ENCODE measurements at regions not wholly inside any gene's neighbourhood (a gene's known extent, or its start where the extent isn't known, plus 50 kb on each side); places are given as distances from the start of the nearest gene placed in this dataset.

DNA sequence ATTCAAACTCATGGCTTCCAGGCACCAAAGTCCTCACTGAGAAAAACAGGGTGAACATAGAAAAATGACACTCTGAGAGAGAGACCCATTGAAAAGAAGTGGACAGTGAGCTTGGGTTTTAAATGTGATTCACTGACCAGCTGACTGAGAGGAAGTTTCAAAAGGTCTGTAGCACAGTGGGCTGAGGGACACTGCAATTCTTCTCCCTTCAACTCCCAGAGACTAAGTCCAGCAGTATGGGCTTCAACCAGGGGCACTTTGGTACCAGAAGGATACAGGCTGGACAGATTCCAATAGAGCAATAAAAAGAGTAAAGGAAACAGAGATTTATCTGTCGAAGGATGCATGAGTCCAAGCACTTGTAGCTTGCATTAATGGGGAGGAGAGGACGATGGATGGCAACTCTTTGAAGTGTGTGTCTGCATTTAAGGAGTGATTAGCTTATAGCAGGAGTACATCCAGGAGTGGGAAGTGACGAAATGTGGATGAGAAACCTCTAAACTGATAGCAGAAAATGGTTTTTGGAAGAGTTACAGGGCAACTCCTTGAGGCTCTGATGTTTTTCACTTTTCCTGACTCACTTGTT lies 117.0 kb upstream of the ANKRD55 start:
- DNase-seq, result no peak
- ChIA-PET POLR2A (interaction anchor here (1.9 kb wide), 1 partner anchor 21 kb away, joined by 10 read pairs; no protein-coding TSS in a partner anchor), CTCF (no interaction called here)
- Mint-ChIP-seq H3K4me3 (no peak overlapping the region), H3K27ac (no peak overlapping the region), H3K36me3 (peaks cover 6% of the 10 kb centered on the region), H3K4me1 (ENCODE audit: low read depth) (peaks cover 36% of the 10 kb centered on the region), H3K27me3 (no peaks in the 10 kb centered on the region), H3K9me3 (peaks cover 9% of the 10 kb centered on the region)
- intact Hi-C loops (cut with micrococcal nuclease), result no loop called here

- H3K36me3 Mint-ChIP-seq, result peaks cover 6% of the 10 kb centered on the region
- intact Hi-C loops (cut with micrococcal nuclease), result no loop called here
- peaks cover 9% of the 10 kb centered on the region for H3K9me3 Mint-ChIP-seq
- peaks cover 33% of the 10 kb centered on the region for H3K4me1 Mint-ChIP-seq (ENCODE audit: low read depth)
- no peaks in the 10 kb centered on the region for H3K27me3 Mint-ChIP-seq
- no peak overlapping the region for H3K27ac Mint-ChIP-seq
- H3K4me3 Mint-ChIP-seq, result no peak overlapping the region
- ChIA-PET POLR2A (no interaction called here), CTCF (no interaction called here)
- no peak for DNase-seq
Measured at GRCh38 chr5:56349461-56349860, 116.3 kb upstream of the ANKRD55 start.

- Mint-ChIP-seq H3K27me3 (no peaks in the 10 kb centered on the region), H3K36me3 (peaks cover 6% of the 10 kb centered on the region), H3K4me1 (ENCODE audit: low read depth) (peaks cover 30% of the 10 kb centered on the region), H3K27ac (no peak overlapping the region), H3K9me3 (peaks cover 9% of the 10 kb centered on the region), H3K4me3 (no peak overlapping the region)
- no peak for DNase-seq
- ChIA-PET CTCF (no interaction called here), POLR2A (no interaction called here)
- intact Hi-C loops (cut with micrococcal nuclease), result no loop called here
Measured at GRCh38 chr5:56346741-56347535, 113.8 kb upstream of the ANKRD55 start.

GRCh38 chr5:56346044-56346710 lies 113.0 kb upstream of the ANKRD55 start:
- H3K4me1 Mint-ChIP-seq (ENCODE audit: low read depth), result peaks cover 30% of the 10 kb centered on the region
- no peaks in the 10 kb centered on the region for H3K27me3 Mint-ChIP-seq
- no peak overlapping the region for H3K4me3 Mint-ChIP-seq
- H3K36me3 Mint-ChIP-seq, result peaks cover 6% of the 10 kb centered on the region
- peaks cover 9% of the 10 kb centered on the region for H3K9me3 Mint-ChIP-seq
- POLR2A ChIA-PET, result no interaction called here
- CTCF ChIA-PET, result no interaction called here
- no peak for DNase-seq
- intact Hi-C loops (cut with micrococcal nuclease), result no loop called here
- no peak overlapping the region for H3K27ac Mint-ChIP-seq

DNA sequence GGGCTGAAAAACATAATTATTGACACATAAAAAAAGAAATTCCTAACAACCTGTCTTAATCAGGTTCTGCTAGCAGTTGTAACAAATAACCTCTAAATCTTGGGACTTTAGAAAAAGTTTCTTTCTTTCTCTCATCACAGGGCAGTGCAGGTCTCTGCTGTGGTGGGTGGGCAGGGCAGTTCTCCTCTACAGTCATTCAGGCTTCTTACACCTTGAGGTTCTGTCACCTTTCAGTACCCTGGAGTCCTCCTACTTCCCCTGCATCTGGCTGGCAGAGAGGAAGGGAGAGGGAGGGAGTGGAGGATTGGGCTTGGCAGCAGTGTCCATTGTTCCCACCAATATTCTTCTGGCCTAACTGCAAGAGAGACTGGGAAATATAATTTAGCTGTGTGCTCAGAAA lies 112.2 kb upstream of the ANKRD55 start:
- POLR2A ChIA-PET, result no interaction called here
- DNase-seq, result no peak
- CTCF ChIA-PET, result interaction anchor here (1.0 kb wide), 1 partner anchor 409 kb away, joined by 4 read pairs; no protein-coding TSS in a partner anchor
- Mint-ChIP-seq H3K4me3 (no peak overlapping the region), H3K36me3 (peaks cover 6% of the 10 kb centered on the region), H3K27ac (no peak overlapping the region), H3K9me3 (peaks cover 9% of the 10 kb centered on the region), H3K4me1 (ENCODE audit: low read depth) (peaks cover 23% of the 10 kb centered on the region), H3K27me3 (no peaks in the 10 kb centered on the region)
- intact Hi-C loops (cut with micrococcal nuclease), result no loop called here

DNA sequence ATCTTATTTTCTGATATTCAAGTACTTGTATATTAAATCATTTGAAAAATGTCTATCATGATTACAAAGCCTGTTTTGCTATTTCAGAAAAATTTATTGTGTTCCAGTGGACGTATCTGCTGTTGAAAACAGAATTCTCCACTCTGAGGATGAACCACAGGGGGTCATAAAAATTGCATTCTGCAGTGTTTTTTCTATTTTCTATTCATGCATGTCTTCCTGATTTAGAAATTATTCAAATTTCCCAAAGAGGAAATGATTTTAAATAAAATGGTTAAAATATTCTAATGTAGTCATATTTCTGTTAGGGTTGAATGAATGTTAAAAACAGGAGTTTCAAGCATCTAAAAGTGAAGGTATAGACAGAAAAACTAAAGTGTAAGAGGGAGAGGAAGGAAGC lies 111.5 kb upstream of the ANKRD55 start:
- peaks cover 6% of the 10 kb centered on the region for H3K36me3 Mint-ChIP-seq
- POLR2A ChIA-PET, result no interaction called here

GRCh38 chr5:56343988-56344387 lies 110.9 kb upstream of the ANKRD55 start:
- no peak for DNase-seq
- ChIA-PET POLR2A (no interaction called here), CTCF (no interaction called here)
- Mint-ChIP-seq H3K27ac (no peak overlapping the region), H3K4me3 (no peak overlapping the region), H3K9me3 (peaks cover 14% of the 10 kb centered on the region), H3K27me3 (no peaks in the 10 kb centered on the region), H3K4me1 (ENCODE audit: low read depth) (peaks cover 16% of the 10 kb centered on the region), H3K36me3 (peaks cover 6% of the 10 kb centered on the region)
- intact Hi-C loops (cut with micrococcal nuclease), result no loop called here

More for the DNA sequence above, 111.5 kb upstream of the ANKRD55 start:
- no peaks in the 10 kb centered on the region for H3K27me3 Mint-ChIP-seq
- H3K9me3 Mint-ChIP-seq, result peaks cover 14% of the 10 kb centered on the region
- CTCF ChIA-PET, result interaction anchor here (1.0 kb wide), 1 partner anchor 408 kb away, joined by 4 read pairs; no protein-coding TSS in a partner anchor
- H3K4me1 Mint-ChIP-seq (ENCODE audit: low read depth), result peaks cover 20% of the 10 kb centered on the region
- intact Hi-C loops (cut with micrococcal nuclease), result no loop called here
- no peak overlapping the region for H3K4me3 Mint-ChIP-seq
- no peak overlapping the region for H3K27ac Mint-ChIP-seq
- no peak for DNase-seq

DNA sequence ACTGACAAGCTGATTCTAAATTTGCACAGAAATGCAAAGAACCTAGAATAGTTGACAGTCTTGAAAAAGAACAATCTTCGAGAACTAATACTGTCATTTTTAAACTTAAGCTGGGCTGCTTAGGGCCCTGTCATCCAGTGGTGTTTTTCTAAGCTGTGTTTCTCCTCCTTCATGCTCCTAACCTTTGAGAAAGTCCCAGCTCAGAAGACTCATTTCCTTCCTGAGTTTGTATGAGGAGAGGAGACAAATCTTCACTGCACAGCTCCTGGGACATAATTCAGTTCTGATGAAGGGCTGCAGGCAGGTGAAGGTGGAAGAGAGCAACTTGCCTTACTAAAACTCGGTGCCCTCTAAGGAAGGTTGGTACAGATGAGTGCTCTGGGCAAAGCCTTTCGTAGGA lies 109.5 kb upstream of the ANKRD55 start:
- no peak for DNase-seq
- no peaks in the 10 kb centered on the region for H3K27me3 Mint-ChIP-seq
- CTCF ChIA-PET, result interaction anchor here (1.1 kb wide), 1 partner anchor 11 kb away, joined by 3 read pairs; no protein-coding TSS in a partner anchor
- intact Hi-C loops (cut with micrococcal nuclease), result no loop called here
- peaks cover 6% of the 10 kb centered on the region for H3K36me3 Mint-ChIP-seq
- no peak overlapping the region for H3K4me3 Mint-ChIP-seq
- POLR2A ChIA-PET, result no interaction called here
- H3K4me1 Mint-ChIP-seq (ENCODE audit: low read depth), result peaks cover 16% of the 10 kb centered on the region
- H3K27ac Mint-ChIP-seq, result no peak overlapping the region
- peaks cover 14% of the 10 kb centered on the region for H3K9me3 Mint-ChIP-seq

GRCh38 chr5:56340196-56340980 lies 107.3 kb upstream of the ANKRD55 start:
- Mint-ChIP-seq H3K27me3 (no peaks in the 10 kb centered on the region), H3K36me3 (peaks cover 2% of the 10 kb centered on the region), H3K27ac (no peak overlapping the region), H3K4me1 (ENCODE audit: low read depth) (peaks cover 16% of the 10 kb centered on the region), H3K9me3 (peaks cover 10% of the 10 kb centered on the region), H3K4me3 (no peak overlapping the region)
- ChIA-PET CTCF (interaction anchor here (0.6 to 0.7 kb wide), 3 partner anchors 96 to 612 kb away, joined by 3 read pairs; no protein-coding TSS in a partner anchor), POLR2A (no interaction called here)
- intact Hi-C loops (cut with micrococcal nuclease), result no loop called here
- no peak for DNase-seq

DNA sequence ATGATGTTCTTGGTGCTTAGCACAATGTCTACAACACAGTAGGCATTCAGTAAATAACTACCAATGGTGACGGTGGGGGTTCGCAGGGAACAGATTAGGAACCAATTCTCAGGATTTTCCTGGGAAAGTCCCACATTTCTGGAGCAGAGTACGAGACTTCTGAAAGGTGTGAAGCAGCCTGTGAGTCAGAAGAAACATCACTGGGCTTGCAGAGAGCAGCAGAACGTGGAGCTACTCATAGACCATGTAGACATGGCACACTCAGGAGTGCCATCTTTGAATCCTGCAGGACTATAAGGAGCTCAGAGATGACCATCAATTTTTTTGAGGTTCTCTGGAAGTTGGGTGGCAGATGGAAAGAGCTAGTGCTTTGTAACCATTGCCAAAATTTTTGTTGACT lies 106.6 kb upstream of the ANKRD55 start:
- ChIA-PET POLR2A (no interaction called here), CTCF (no interaction called here)
- peaks cover 17% of the 10 kb centered on the region for H3K9me3 Mint-ChIP-seq

GRCh38 chr5:56337715-56338319 lies 104.7 kb upstream of the ANKRD55 start:
- ChIA-PET POLR2A (no interaction called here), CTCF (no interaction called here)
- Mint-ChIP-seq H3K36me3 (peaks cover 12% of the 10 kb centered on the region), H3K27ac (no peak overlapping the region), H3K4me3 (no peak overlapping the region), H3K4me1 (ENCODE audit: low read depth) (peaks cover 8% of the 10 kb centered on the region), H3K27me3 (no peaks in the 10 kb centered on the region), H3K9me3 (peaks cover 26% of the 10 kb centered on the region)
- intact Hi-C loops (cut with micrococcal nuclease), result no loop called here
- DNase-seq, result no peak

More for the DNA sequence above, 106.6 kb upstream of the ANKRD55 start:
- DNase-seq, result no peak
- Mint-ChIP-seq H3K4me1 (ENCODE audit: low read depth) (peaks cover 16% of the 10 kb centered on the region), H3K27ac (no peak overlapping the region), H3K36me3 (peaks cover 7% of the 10 kb centered on the region), H3K4me3 (no peak overlapping the region), H3K27me3 (no peaks in the 10 kb centered on the region)
- intact Hi-C loops (cut with micrococcal nuclease), result no loop called here

DNA sequence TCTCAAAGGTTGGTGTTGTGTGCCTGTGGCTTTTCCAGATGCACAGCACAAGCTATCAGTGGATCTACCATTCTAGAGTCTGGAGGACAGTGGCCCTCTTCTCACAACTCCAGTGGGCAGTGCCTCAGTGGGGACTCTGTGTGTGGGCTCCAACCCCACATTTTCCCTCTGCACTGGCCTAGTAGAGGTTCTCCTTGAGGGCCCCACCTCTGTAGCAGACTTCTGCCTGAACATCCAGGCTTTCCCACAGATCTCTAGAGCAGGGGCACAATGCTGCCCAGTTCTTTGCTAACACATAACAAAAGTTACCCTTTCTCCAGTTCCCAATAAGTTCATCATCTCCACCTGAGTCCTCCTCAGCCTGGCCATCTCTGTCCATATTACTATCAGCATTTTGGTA lies 102.1 kb upstream of the ANKRD55 start:
- H3K27ac Mint-ChIP-seq, result no peak overlapping the region
- DNase-seq, result no peak
- peaks cover 12% of the 10 kb centered on the region for H3K36me3 Mint-ChIP-seq
- peaks cover 20% of the 10 kb centered on the region for H3K4me1 Mint-ChIP-seq (ENCODE audit: low read depth)
- no peaks in the 10 kb centered on the region for H3K27me3 Mint-ChIP-seq
- intact Hi-C loops (cut with micrococcal nuclease), result no loop called here
- ChIA-PET POLR2A (no interaction called here), CTCF (no interaction called here)
- peaks cover 26% of the 10 kb centered on the region for H3K9me3 Mint-ChIP-seq
- H3K4me3 Mint-ChIP-seq, result no peak overlapping the region
